ENCODE measurements at regions not wholly inside any gene's neighbourhood (a gene's known extent, or its start where the extent isn't known, plus 50 kb on each side); places are given as distances from the start of the nearest gene placed in this dataset.

GRCh38 chr11:110856340-110856739 lies 144.1 kb upstream of the ARHGAP20 start:
- TF ChIP-seq SMAD3 (CRISPR knock-in tag; IDR thresholded peaks at IDR 0.05; ENCODE audit: borderline replicate concordance) (no peak), ATF2 (CRISPR knock-in tag; IDR thresholded peaks at IDR 0.05; ENCODE audit: borderline replicate concordance, low read depth) (no peak), MAX (CRISPR knock-in tag; IDR thresholded peaks at IDR 0.05) (no peak), FOXJ3 (CRISPR knock-in tag; IDR thresholded peaks at IDR 0.05; ENCODE audit: borderline replicate concordance) (no peak), FOXP1 (CRISPR knock-in tag; IDR thresholded peaks at IDR 0.05; ENCODE audit: borderline replicate concordance) (no peak), ATF6 (CRISPR knock-in tag; IDR thresholded peaks at IDR 0.05) (no peak), HMGXB4 (CRISPR knock-in tag; IDR thresholded peaks at IDR 0.05) (no peak), ZNF671 (CRISPR knock-in tag; IDR thresholded peaks at IDR 0.05) (no peak), ZNF416 (CRISPR knock-in tag; IDR thresholded peaks at IDR 0.05) (no peak), TEAD1 (CRISPR knock-in tag; IDR thresholded peaks at IDR 0.05) (no peak), E2F1 (CRISPR knock-in tag; IDR thresholded peaks at IDR 0.05) (no peak), PREB (CRISPR knock-in tag; IDR thresholded peaks at IDR 0.05; ENCODE audit: borderline replicate concordance) (no peak), ZNF317 (CRISPR knock-in tag; IDR thresholded peaks at IDR 0.05; ENCODE audit: borderline replicate concordance, low read depth) (no peak), SP1 (CRISPR knock-in tag; conservative IDR thresholded peaks at IDR 0.05) (no peak)
- DNase-seq (ENCODE audit: low spot score), result no peak
- Mint-ChIP-seq H3K27me3 (ENCODE audit: low read depth) (no peaks in the 10 kb centered on the region), H3K36me3 (no peaks in the 10 kb centered on the region), H3K27ac (no peak overlapping the region), H3K4me3 (no peak overlapping the region), H3K4me1 (no peaks in the 10 kb centered on the region), H3K9me3 (no peaks in the 10 kb centered on the region)
- POLR2A ChIA-PET, result no interaction called here
- CTCF ChIA-PET, result no interaction called here
- ATAC-seq, result no peak

- no peak overlapping the region for H3K27ac Mint-ChIP-seq
- ATAC-seq, result no peak
- ChIA-PET POLR2A (no interaction called here), CTCF (no interaction called here)
- no peak for DNase-seq (ENCODE audit: low spot score)
- H3K4me1 Mint-ChIP-seq, result no peaks in the 10 kb centered on the region
- H3K4me3 Mint-ChIP-seq, result no peak overlapping the region
- H3K9me3 Mint-ChIP-seq, result no peaks in the 10 kb centered on the region
- no peaks in the 10 kb centered on the region for H3K36me3 Mint-ChIP-seq
- no peaks in the 10 kb centered on the region for H3K27me3 Mint-ChIP-seq (ENCODE audit: low read depth)
- TF ChIP-seq SMAD3 (CRISPR knock-in tag; IDR thresholded peaks at IDR 0.05; ENCODE audit: borderline replicate concordance) (no peak), AFF4 (CRISPR knock-in tag; IDR thresholded peaks at IDR 0.05; ENCODE audit: borderline replicate concordance) (no peak), ZNF219 (CRISPR knock-in tag; IDR thresholded peaks at IDR 0.05; ENCODE audit: borderline replicate concordance) (no peak), CREB1 (CRISPR knock-in tag; IDR thresholded peaks at IDR 0.05) (no peak), E2F4 (CRISPR knock-in tag; IDR thresholded peaks at IDR 0.05; ENCODE audit: borderline replicate concordance, low read depth) (no peak), ESRRA (CRISPR knock-in tag; IDR thresholded peaks at IDR 0.05; ENCODE audit: borderline replicate concordance) (no peak), OVOL2 (CRISPR knock-in tag; IDR thresholded peaks at IDR 0.05; ENCODE audit: borderline replicate concordance) (no peak)
Measured at GRCh38 chr11:110855191-110855590, 143.0 kb upstream of the ARHGAP20 start.
